Ovary (tissue), 7 donors: ENCODE measurements at regions not wholly inside any gene's neighbourhood (a gene's known extent, or its start where the extent isn't known, plus 50 kb on each side); places are given as distances from the start of the nearest gene placed in this dataset.

Experiments used
- DNase-seq, 5 donors: peaks; one replicate each; pipeline ENCODE4 v3.0.0-alpha.2; 2019 to 2020
- H3K27ac ChIP-seq, 2 donors: fragments of 200-600 bp; one replicate each; pipeline versions ENCODE4 v1.5.1 to v1.8.0; 2019 to 2022
- H3K27me3 ChIP-seq: fragments of 200-600 bp; one replicate; pipeline ENCODE4 v1.8.0; 2022
- H3K36me3 ChIP-seq: fragments of 200-600 bp; sonication (generic); one replicate; pipeline ENCODE4 v1.5.1; 2019
- H3K4me1 ChIP-seq: one replicate; pipeline ENCODE4 v1.8.1; 2013; ENCODE audit warnings: mild to moderate bottlenecking, moderate library complexity; ENCODE audit not compliant: insufficient read depth
- H3K4me3 ChIP-seq: fragments of 200-600 bp; sonication (generic); one replicate; pipeline ENCODE4 v1.5.1; 2017
- H3K9me3 ChIP-seq, 2 donors: fragments of 200-600 bp in 1 of 2; sonication (generic) in 1 of 2; one replicate each; pipeline versions ENCODE4 v1.5.1 to v1.8.1; 2013 to 2019; ENCODE audit warnings: mild to moderate bottlenecking in 1 of 2, moderate library complexity in 1 of 2
- CTCF ChIP-seq, 3 donors: fragments of 450-650 bp in 2 of 3; fragments of 200-600 bp in 1 of 3; IDR thresholded peaks; one replicate each; pipeline versions ENCODE4 v1.5.1 to v1.8.0; 2016 to 2022; ENCODE audit warnings: antibody characterized with exemption in 3 of 3, mild to moderate bottlenecking in 1 of 3
- EP300 ChIP-seq: sonication (generic); formaldehyde crosslinking; IDR thresholded peaks from one replicate; pipeline ENCODE4 v1.6.1; 2017; ENCODE audit warnings: antibody characterized with exemption
- POLR2A ChIP-seq: fragments of 450-650 bp; IDR thresholded peaks from one replicate; pipeline ENCODE4 v1.6.1; 2017; ENCODE audit warnings: antibody characterized with exemption, mild to moderate bottlenecking, moderate library complexity
- WGBS, 3 donors: extraction: QIAGEN DNeasy Blood & Tissue Kit in 1 of 3; methylation state at CpG; one replicate each; pipeline versions ENCODE4 v1.1.5 to v1.1.7; 2013 to 2017; 5-methylcytosine and 5-hydroxymethylcytosine counted together
- intact Hi-C, 4 donors: fragments of 100-400 bp; cut with DNase I; formaldehyde crosslinking; loops; one replicate each; pipeline versions ENCODE4 v1.11.0 to v1.15.1; 2022 to 2023
- donor health status: DM: no; HTN: no; CAD: no; lungs with moderate emphysema.
- donor health status: DM: no; HTN: no; CAD: no.
- donor health status: Bipolar disorder and iron deficiency.
- donor health status: DM: no; HTN: no; CAD: no.
- donor health status: DM: yes; HTN: yes; CAD: no.

GRCh38 chr20:19067986-19068385, 144.5 kb upstream of the SLC24A3 start:
- no peaks in the 10 kb centered on the region for H3K27me3 ChIP-seq
- TF ChIP-seq CTCF (IDR thresholded peaks at IDR 0.05): no peak
- no peak for TF ChIP-seq EP300
- no peak for TF ChIP-seq POLR2A
- DNase-seq: no peak
- no peak overlapping the region for H3K27ac ChIP-seq
- WGBS, 3 donors: 44 to 100% (median 94%) methylated on average over 1 of the region's 1 CpG
- H3K4me3 ChIP-seq: no peak overlapping the region
- no peaks in the 10 kb centered on the region for H3K4me1 ChIP-seq
- peaks cover 0 to 4% of the 10 kb centered on the region in 2 donors for H3K9me3 ChIP-seq
- intact Hi-C loops: loop anchor here in 1 of 4 donors (10.0 kb wide), 1 partner anchor 57 kb away; no protein-coding TSS in a partner anchor
- no peaks in the 10 kb centered on the region for H3K36me3 ChIP-seq

GRCh38 chr20:19070026-19070425, 142.4 kb upstream of the SLC24A3 start:
- H3K4me3 ChIP-seq: no peak overlapping the region
- no peaks in the 10 kb centered on the region for H3K4me1 ChIP-seq
- no peaks in the 10 kb centered on the region for H3K27me3 ChIP-seq
- 87 to 92% (median 90%) methylated on average over 6 of the region's 6 CpGs for WGBS, 3 donors
- peaks cover 0 to 2% of the 10 kb centered on the region in 2 donors for H3K9me3 ChIP-seq
- no peak for TF ChIP-seq EP300
- no peak for TF ChIP-seq CTCF (IDR thresholded peaks at IDR 0.05)
- TF ChIP-seq POLR2A: no peak
- H3K27ac ChIP-seq: no peak overlapping the region
- DNase-seq: no peak
- H3K36me3 ChIP-seq: no peaks in the 10 kb centered on the region
- intact Hi-C loops: no loop called here

- TF ChIP-seq CTCF (IDR thresholded peaks at IDR 0.05): no peak
- TF ChIP-seq EP300: no peak
- no peak for TF ChIP-seq POLR2A
- no peak overlapping the region for H3K4me3 ChIP-seq
- H3K4me1 ChIP-seq: no peaks in the 10 kb centered on the region
- H3K9me3 ChIP-seq: no peaks in the 10 kb centered on the region
- intact Hi-C loops: no loop called here
- no peak overlapping the region for H3K27ac ChIP-seq
- DNase-seq: no peak
- 78 to 84% (median 79%) methylated on average over 3 of the region's 3 CpGs for WGBS, 3 donors
- H3K27me3 ChIP-seq: no peaks in the 10 kb centered on the region
- no peaks in the 10 kb centered on the region for H3K36me3 ChIP-seq
Observed at GRCh38 chr20:19070681-19071445, 141.6 kb upstream of the SLC24A3 start.

- no peaks in the 10 kb centered on the region for H3K27me3 ChIP-seq
- no peaks in the 10 kb centered on the region for H3K36me3 ChIP-seq
- H3K4me3 ChIP-seq: no peak overlapping the region
- intact Hi-C loops: no loop called here
- 74 to 89% (median 83%) methylated on average over 3 of the region's 3 CpGs for WGBS, 3 donors
- no peak for DNase-seq
- H3K4me1 ChIP-seq: no peaks in the 10 kb centered on the region
- no peaks in the 10 kb centered on the region for H3K9me3 ChIP-seq
- TF ChIP-seq EP300: no peak
- TF ChIP-seq POLR2A: no peak
- TF ChIP-seq CTCF (IDR thresholded peaks at IDR 0.05): no peak
- H3K27ac ChIP-seq: no peak overlapping the region
Observed at GRCh38 chr20:19071446-19071725, 141.1 kb upstream of the SLC24A3 start.
